ENCODE measurements at regions not wholly inside any gene's neighbourhood (a gene's known extent, or its start where the extent isn't known, plus 50 kb on each side); places are given as distances from the start of the nearest gene placed in this dataset.

DNA sequence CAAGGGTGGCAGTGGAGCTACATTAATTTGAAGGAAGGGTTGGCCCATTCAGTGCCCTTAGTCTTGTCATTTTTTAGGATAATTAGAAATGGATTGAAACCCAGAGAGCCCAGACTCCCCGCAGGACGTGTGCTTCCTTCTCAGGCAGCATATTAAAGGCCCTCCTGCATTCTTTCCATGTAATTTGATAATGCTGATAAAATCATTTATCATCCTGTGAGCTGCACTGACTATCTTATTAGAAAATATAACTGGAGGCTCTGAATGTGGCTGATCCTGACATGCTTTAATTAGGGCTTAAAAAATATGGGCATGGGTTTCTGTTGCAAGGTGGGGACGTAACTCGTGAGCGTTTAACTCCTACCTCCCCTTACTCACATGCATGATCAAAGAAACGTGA, 148.1 kb downstream of the ACKR3 start:
- TF ChIP-seq, protein P1, sequence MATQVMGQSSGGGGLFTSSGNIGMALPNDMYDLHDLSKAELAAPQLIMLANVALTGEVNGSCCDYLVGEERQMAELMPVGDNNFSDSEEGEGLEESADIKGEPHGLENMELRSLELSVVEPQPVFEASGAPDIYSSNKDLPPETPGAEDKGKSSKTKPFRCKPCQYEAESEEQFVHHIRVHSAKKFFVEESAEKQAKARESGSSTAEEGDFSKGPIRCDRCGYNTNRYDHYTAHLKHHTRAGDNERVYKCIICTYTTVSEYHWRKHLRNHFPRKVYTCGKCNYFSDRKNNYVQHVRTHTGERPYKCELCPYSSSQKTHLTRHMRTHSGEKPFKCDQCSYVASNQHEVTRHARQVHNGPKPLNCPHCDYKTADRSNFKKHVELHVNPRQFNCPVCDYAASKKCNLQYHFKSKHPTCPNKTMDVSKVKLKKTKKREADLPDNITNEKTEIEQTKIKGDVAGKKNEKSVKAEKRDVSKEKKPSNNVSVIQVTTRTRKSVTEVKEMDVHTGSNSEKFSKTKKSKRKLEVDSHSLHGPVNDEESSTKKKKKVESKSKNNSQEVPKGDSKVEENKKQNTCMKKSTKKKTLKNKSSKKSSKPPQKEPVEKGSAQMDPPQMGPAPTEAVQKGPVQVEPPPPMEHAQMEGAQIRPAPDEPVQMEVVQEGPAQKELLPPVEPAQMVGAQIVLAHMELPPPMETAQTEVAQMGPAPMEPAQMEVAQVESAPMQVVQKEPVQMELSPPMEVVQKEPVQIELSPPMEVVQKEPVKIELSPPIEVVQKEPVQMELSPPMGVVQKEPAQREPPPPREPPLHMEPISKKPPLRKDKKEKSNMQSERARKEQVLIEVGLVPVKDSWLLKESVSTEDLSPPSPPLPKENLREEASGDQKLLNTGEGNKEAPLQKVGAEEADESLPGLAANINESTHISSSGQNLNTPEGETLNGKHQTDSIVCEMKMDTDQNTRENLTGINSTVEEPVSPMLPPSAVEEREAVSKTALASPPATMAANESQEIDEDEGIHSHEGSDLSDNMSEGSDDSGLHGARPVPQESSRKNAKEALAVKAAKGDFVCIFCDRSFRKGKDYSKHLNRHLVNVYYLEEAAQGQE (IDR thresholded peaks at IDR 0.05; ENCODE audit: low read depth) = no peak
- TF ChIP-seq TEAD4 (IDR thresholded peaks at IDR 0.05) = no peak
- TF ChIP-seq MAX (IDR thresholded peaks at IDR 0.05) = no peak
- TF ChIP-seq RAD21 (IDR thresholded peaks at IDR 0.05; ENCODE audit: low read depth) = no peak
- no peak for TF ChIP-seq TAF1 (IDR thresholded peaks at IDR 0.05; ENCODE audit: low read depth)

Data from Ishikawa (cell line).